ENCODE measurements at regions not wholly inside any gene's neighbourhood (a gene's known extent, or its start where the extent isn't known, plus 50 kb on each side); places are given as distances from the start of the nearest gene placed in this dataset.

DNA sequence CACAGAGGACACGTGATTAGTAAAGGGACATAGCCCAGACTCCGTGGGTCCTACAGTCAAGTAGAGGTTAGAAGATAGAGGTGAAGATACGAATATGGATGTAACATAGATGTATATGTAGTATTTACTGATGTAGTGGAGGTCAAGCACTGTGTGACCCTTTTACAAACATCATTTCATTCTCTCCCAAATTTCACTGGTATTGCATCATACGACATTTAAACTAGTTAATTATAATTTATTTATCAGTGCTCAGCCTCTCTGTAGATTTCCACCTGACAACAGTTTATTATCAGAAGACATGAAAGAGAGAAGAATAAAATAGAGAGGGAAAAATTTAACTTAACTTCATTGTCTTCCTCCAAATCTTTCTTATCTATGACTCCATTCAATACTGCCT is 927.9 kb upstream of the TMEM132C start:
- H3K56ac ChIP-seq (replicated peaks; ENCODE audit: insufficient read length, low read depth, low read length): no peak overlapping the region
- POLR2A ChIA-PET (ENCODE audit: partially characterized antibody): no interaction called here
- no peaks in the 10 kb centered on the region for H3K9me3 ChIP-seq (ENCODE audit: insufficient read depth in 2 of 2, low read depth in 1 of 2, low read length in 1 of 2)
- H3K23ac ChIP-seq (ENCODE audit: insufficient read length): no peak overlapping the region
- no peak for DNase-seq (ENCODE audit: low read depth in 1 of 2, low spot score in 2 of 2)
- H2BK120ac ChIP-seq (replicated peaks; ENCODE audit: low read depth, low read length): no peak overlapping the region
- TF ChIP-seq TBP (IDR thresholded peaks at IDR 0.05; ENCODE audit: low read depth, low read length) (no peak), TCF12 (IDR thresholded peaks at IDR 0.05; ENCODE audit: low read depth, low read length) (no peak), KDM1A (IDR thresholded peaks at IDR 0.05; ENCODE audit: borderline replicate concordance, low read length) (no peak), ZNF274 (IDR thresholded peaks at IDR 0.05; ENCODE audit: borderline replicate concordance, extremely low read depth, low read length) (no peak), CBX5 (IDR thresholded peaks at IDR 0.05; ENCODE audit: low read depth, low read length) (no peak), MAX (IDR thresholded peaks at IDR 0.05) (no peak), TEAD4 (IDR thresholded peaks at IDR 0.05; ENCODE audit: low read depth, low read length) (no peak), RFX5 (IDR thresholded peaks at IDR 0.05; ENCODE audit: borderline replicate concordance, low read depth, low read length) (no peak), EZH2 (IDR thresholded peaks at IDR 0.05; ENCODE audit: low read depth, low read length, severe bottlenecking) (no peak), CHD2 (IDR thresholded peaks at IDR 0.05; ENCODE audit: low read length) (no peak), MAFK (IDR thresholded peaks at IDR 0.05; ENCODE audit: low read depth, low read length) (no peak), SIRT6 (IDR thresholded peaks at IDR 0.05; ENCODE audit: low read length) (no peak)
- H3K23me2 ChIP-seq (ENCODE audit: low read depth, low read length): no peaks in the 10 kb centered on the region
- H3K36me3 ChIP-seq (ENCODE audit: control insufficient read depth in 2 of 4, insufficient read depth in 4 of 4, low read length in 3 of 4): no peaks in the 10 kb centered on the region
- no peaks in the 10 kb centered on the region for H3K4me1 ChIP-seq (replicated peaks in 1 of 4; ENCODE audit: control insufficient read depth in 3 of 4, insufficient read depth in 4 of 4, low read length in 3 of 4)
- H3K14ac ChIP-seq (ENCODE audit: insufficient read length): no peak overlapping the region
- H3K79me2 ChIP-seq (ENCODE audit: control insufficient read depth in 1 of 2, insufficient read depth in 2 of 2, low read length in 2 of 2): no peaks in the 10 kb centered on the region
- no peaks in the 10 kb centered on the region for H3K79me1 ChIP-seq (ENCODE audit: low read depth, low read length)
- no peak overlapping the region for H2AFZ ChIP-seq (ENCODE audit: low read length)
- H4K20me1 ChIP-seq (replicated peaks in 1 of 2; ENCODE audit: control insufficient read depth in 1 of 2, insufficient read depth in 2 of 2, low read length in 2 of 2): no peaks in the 10 kb centered on the region
- H2BK12ac ChIP-seq (ENCODE audit: low read depth, low read length): no peak overlapping the region
- no peaks in the 10 kb centered on the region for H3K27me3 ChIP-seq (replicated peaks in 1 of 4; ENCODE audit: control insufficient read depth in 3 of 4, extremely low read depth in 1 of 4, insufficient read depth in 3 of 4, low read length in 3 of 4)
- CTCF ChIA-PET (ENCODE audit: partially characterized antibody): interaction anchor here (0.9 kb wide), 1 partner anchor 555 kb away, joined by 3 read pairs; no protein-coding TSS in a partner anchor
- FAIRE-seq: no peak
- no peak overlapping the region for H3K18ac ChIP-seq (ENCODE audit: extremely low read depth, low read length)
- no peak overlapping the region for H3K9ac ChIP-seq (replicated peaks in 1 of 4; ENCODE audit: extremely low read depth in 1 of 4, low read depth in 3 of 4, low read length in 3 of 4)
- H2BK5ac ChIP-seq (ENCODE audit: low read depth, low read length): no peak overlapping the region
- no peak overlapping the region for H2BK20ac ChIP-seq (ENCODE audit: low read length)
- H2AK5ac ChIP-seq (ENCODE audit: low read depth, low read length): no peak overlapping the region
- no peak overlapping the region for H2BK15ac ChIP-seq (ENCODE audit: low read length)
- WGBS, 2 experiments (ENCODE audit: extremely low coverage in 1 of 2, insufficient coverage in 1 of 2, insufficient read length in 1 of 2, insufficient replicate concordance in 2 of 2, low coverage in 1 of 2, low lambda C conversion rate in 2 of 2, missing lambda C conversion rate in 1 of 2): 90% methylated on average over 4 of the region's 4 CpGs; no CpG with 5 or more reads in 1 of the 2 experiments
- H3K4me3 ChIP-seq (ENCODE audit: extremely low read depth in 1 of 4, insufficient read depth in 2 of 4, low read depth in 3 of 4, low read length in 4 of 4): no peak overlapping the region
- no peak overlapping the region for H4K8ac ChIP-seq (ENCODE audit: extremely low read depth, insufficient read depth, low read length)
- no peak overlapping the region for H3K4ac ChIP-seq (replicated peaks; ENCODE audit: insufficient read length, low read depth, low read length)
- no peak overlapping the region for H3K27ac ChIP-seq (ENCODE audit: low read depth, low read length)
- H3K4me2 ChIP-seq (ENCODE audit: insufficient read depth in 1 of 2, low read depth in 2 of 2, low read length in 2 of 2): no peak overlapping the region
- H4K5ac ChIP-seq (ENCODE audit: insufficient read length, low read depth, low read length): no peak overlapping the region
- H4K91ac ChIP-seq (replicated peaks; ENCODE audit: insufficient read length, low read length): no peak overlapping the region
